Omental fat pad (tissue), 3 donors: ENCODE measurements at regions not wholly inside any gene's neighbourhood (a gene's known extent, or its start where the extent isn't known, plus 50 kb on each side); places are given as distances from the start of the nearest gene placed in this dataset.

Experiments
- ATAC-seq: fragments of 150-250 bp; one replicate; pipeline ENCODE4 v1.9.1; 2016; ENCODE audit warnings: mild to moderate bottlenecking, moderate library complexity; ENCODE audit not compliant: low FRiP score
- DNase-seq: peaks from one replicate; pipeline ENCODE4 v3.0.0-alpha.2; 2019; ENCODE audit warnings: low spot score
- TF ChIP-seq, protein P1 (sequence below), 3 donors: fragments of 450-650 bp; IDR thresholded peaks; one replicate each; pipeline ENCODE4 v1.5.1; 2016 to 2017; ENCODE audit warnings: antibody characterized with exemption in 3 of 3, mild to moderate bottlenecking in 3 of 3, moderate library complexity in 2 of 3

- DNase-seq (no peak), ATAC-seq (peak; percentile 37)
- TF ChIP-seq, protein P1, sequence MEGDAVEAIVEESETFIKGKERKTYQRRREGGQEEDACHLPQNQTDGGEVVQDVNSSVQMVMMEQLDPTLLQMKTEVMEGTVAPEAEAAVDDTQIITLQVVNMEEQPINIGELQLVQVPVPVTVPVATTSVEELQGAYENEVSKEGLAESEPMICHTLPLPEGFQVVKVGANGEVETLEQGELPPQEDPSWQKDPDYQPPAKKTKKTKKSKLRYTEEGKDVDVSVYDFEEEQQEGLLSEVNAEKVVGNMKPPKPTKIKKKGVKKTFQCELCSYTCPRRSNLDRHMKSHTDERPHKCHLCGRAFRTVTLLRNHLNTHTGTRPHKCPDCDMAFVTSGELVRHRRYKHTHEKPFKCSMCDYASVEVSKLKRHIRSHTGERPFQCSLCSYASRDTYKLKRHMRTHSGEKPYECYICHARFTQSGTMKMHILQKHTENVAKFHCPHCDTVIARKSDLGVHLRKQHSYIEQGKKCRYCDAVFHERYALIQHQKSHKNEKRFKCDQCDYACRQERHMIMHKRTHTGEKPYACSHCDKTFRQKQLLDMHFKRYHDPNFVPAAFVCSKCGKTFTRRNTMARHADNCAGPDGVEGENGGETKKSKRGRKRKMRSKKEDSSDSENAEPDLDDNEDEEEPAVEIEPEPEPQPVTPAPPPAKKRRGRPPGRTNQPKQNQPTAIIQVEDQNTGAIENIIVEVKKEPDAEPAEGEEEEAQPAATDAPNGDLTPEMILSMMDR (IDR thresholded peaks at IDR 0.05): no peak
Measured at GRCh38 chrX:46218373-46218772, 326.8 kb downstream of the ZNF674 start.

- no peak for DNase-seq
- ATAC-seq: no peak
- TF ChIP-seq, protein P1 (IDR thresholded peaks at IDR 0.05): no peak
Measured at GRCh38 chrX:46216406-46216805, 328.8 kb downstream of the ZNF674 start.

- DNase-seq (no peak), ATAC-seq (no peak)
- TF ChIP-seq, protein P1 (IDR thresholded peaks at IDR 0.05): no peak
Measured at GRCh38 chrX:46211079-46211478, 334.1 kb downstream of the ZNF674 start.

- TF ChIP-seq, protein P1 (IDR thresholded peaks at IDR 0.05): no peak
- DNase-seq (no peak), ATAC-seq (no peak)
Measured at GRCh38 chrX:46209768-46210167, 335.5 kb downstream of the ZNF674 start.

- TF ChIP-seq, protein P1 (IDR thresholded peaks at IDR 0.05): no peak
- DNase-seq (no peak), ATAC-seq (no peak)
Measured at GRCh38 chrX:46209037-46209436, 336.2 kb downstream of the ZNF674 start.

- TF ChIP-seq, protein P1 (IDR thresholded peaks at IDR 0.05): no peak
- ATAC-seq (no peak), DNase-seq (no peak)
Measured at GRCh38 chrX:46208225-46208854, 336.9 kb downstream of the ZNF674 start.

DNA sequence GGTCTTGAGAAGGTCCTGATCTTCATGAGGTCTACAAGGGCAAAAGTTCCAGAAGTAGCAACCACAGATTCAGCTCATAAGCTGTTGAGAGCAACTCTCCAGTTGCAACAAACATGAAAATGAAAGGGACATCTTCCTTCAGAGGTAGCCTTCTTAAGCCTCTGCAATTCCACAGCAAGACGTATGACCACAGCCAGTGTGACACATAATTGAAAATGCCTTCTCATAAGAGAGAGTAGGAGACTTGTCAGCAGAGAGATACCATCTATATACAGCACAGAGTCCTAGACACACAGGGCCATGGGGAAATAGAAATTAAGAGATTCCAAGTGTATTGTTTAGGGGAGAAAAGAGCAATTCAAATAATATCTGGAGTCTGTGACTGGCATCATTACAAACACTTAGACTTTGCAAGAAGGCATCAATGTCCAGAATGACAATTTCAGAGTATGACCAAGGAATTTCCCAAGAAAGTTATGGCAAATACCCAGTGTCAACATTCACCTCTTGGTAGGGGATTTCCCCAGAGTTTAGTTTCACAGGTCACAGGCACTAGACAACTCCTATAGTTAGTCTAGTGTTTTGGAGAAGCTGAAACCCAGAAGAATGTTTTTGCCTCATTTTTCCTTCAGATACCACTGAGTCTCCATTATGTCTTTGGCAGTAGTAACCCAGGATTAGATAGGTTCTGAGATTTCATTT lies 340.3 kb downstream of the ZNF674 start:
- TF ChIP-seq, protein P1 (IDR thresholded peaks at IDR 0.05): no peak
- no peak for DNase-seq
- ATAC-seq: no peak
